Panc1 (cell line): ENCODE measurements at regions not wholly inside any gene's neighbourhood (a gene's known extent, or its start where the extent isn't known, plus 50 kb on each side); places are given as distances from the start of the nearest gene placed in this dataset.

Experiments
- POLR2AphosphoS5 ChIP-seq: IDR thresholded peaks from 2 replicates; pipeline ENCODE4 v1.6.1; 2012; ENCODE audit warnings: mild to moderate bottlenecking, low read depth, low read length, moderate library complexity
- SIN3A ChIP-seq: IDR thresholded peaks from 2 replicates; pipeline ENCODE4 v1.6.1; 2012; ENCODE audit warnings: low read depth, mild to moderate bottlenecking, low read length, moderate library complexity, borderline replicate concordance; ENCODE audit not compliant: insufficient read depth
- TCF7L2 ChIP-seq: IDR thresholded peaks from 2 replicates; pipeline ENCODE4 v1.6.1; 2011; ENCODE audit warnings: mild to moderate bottlenecking, low read depth, low read length, inconsistent platforms
- TF ChIP-seq, protein P1 (sequence below): fragments of 450-650 bp; IDR thresholded peaks from 2 replicates; pipeline ENCODE4 v1.5.1; 2017; ENCODE audit warnings: mild to moderate bottlenecking

DNA sequence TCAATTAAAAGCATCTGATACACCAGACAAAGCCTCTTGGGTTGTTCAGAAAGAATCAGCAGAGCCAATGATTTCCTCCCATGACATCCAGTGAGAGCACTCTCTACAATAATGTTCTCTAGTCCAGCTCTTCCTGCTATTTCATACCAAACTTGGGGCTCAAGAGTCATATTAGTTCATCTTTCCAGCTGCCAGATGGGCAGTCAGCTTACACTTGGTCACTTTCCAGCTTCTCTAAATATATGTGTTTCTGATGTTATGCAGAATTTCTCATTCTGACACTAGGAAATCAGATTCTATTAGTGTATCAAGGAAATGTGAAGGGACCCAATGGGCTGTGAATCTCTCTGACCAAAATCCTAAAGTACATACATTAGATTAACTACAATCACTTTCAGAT, 148.9 kb downstream of the ENC1 start:
- no peak for TF ChIP-seq POLR2AphosphoS5
- TF ChIP-seq, protein P1, sequence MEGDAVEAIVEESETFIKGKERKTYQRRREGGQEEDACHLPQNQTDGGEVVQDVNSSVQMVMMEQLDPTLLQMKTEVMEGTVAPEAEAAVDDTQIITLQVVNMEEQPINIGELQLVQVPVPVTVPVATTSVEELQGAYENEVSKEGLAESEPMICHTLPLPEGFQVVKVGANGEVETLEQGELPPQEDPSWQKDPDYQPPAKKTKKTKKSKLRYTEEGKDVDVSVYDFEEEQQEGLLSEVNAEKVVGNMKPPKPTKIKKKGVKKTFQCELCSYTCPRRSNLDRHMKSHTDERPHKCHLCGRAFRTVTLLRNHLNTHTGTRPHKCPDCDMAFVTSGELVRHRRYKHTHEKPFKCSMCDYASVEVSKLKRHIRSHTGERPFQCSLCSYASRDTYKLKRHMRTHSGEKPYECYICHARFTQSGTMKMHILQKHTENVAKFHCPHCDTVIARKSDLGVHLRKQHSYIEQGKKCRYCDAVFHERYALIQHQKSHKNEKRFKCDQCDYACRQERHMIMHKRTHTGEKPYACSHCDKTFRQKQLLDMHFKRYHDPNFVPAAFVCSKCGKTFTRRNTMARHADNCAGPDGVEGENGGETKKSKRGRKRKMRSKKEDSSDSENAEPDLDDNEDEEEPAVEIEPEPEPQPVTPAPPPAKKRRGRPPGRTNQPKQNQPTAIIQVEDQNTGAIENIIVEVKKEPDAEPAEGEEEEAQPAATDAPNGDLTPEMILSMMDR = no peak
- no peak for TF ChIP-seq SIN3A
- TF ChIP-seq TCF7L2 = no peak
